HG02763 (cell line): ENCODE measurements at regions not wholly inside any gene's neighbourhood (a gene's known extent, or its start where the extent isn't known, plus 50 kb on each side); places are given as distances from the start of the nearest gene placed in this dataset.
"Not testable (repeated sequence)": the region's sequence is repeated elsewhere in the genome, so short reads cannot be mapped to it uniquely, and the experiment has no call there.

ENCODE experiments used
- ATAC-seq: cut with Tn5 transposase; IDR thresholded peaks from one replicate; pipeline ENCODE4 v1.9.1; 2021; ENCODE audit warnings: mild to moderate bottlenecking, moderate library complexity; ENCODE audit not compliant: unreplicated experiment

- ATAC-seq: no peak
These were observed 169.6 kb upstream of the RASSF8 start for GRCh38 chr12:25788707-25789442.

DNA sequence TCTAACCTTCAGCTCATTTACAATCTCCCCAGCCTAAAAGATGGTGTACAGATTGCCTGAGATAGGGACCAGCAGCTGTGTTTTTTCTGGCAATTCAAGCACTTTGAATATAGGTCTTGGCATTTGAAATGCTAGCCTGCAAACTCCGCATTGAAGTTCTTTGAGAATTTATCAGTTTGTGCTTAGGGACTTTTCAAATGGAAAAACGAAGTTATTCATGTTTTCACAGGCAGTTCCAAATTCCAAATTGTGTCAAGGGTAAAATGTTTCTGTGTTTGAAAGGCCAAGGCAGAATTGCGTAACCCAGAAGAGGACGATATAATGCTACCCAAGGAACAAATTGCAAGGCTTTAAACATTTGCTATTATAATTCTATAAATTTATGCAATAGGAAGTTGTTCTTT, 168.9 kb upstream of the RASSF8 start:
- no peak for ATAC-seq

GRCh38 chr12:25792031-25792430, 166.5 kb upstream of the RASSF8 start:
- no peak for ATAC-seq

DNA sequence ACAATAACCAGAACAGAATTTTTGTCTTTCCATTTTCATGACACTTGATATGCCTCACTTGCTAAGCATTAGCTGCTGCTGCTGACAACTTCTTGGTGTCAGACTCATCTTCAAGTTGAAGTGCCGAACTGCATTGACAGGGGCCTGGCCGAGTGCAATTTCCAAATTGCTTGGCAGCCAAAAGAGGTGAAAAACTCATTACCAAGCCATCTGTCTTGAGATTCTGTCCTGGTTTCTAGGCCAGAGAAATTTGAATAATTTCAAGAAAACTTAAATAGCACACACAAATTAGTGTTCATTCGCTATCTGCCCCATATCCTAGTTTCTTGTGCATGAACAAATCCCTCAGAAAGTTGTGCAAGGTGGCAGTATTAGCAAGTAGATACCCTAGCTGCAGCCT, 165.3 kb upstream of the RASSF8 start:
- ATAC-seq: no peak

- no peak for ATAC-seq
These were observed 163.9 kb upstream of the RASSF8 start for GRCh38 chr12:25794571-25794970.

DNA sequence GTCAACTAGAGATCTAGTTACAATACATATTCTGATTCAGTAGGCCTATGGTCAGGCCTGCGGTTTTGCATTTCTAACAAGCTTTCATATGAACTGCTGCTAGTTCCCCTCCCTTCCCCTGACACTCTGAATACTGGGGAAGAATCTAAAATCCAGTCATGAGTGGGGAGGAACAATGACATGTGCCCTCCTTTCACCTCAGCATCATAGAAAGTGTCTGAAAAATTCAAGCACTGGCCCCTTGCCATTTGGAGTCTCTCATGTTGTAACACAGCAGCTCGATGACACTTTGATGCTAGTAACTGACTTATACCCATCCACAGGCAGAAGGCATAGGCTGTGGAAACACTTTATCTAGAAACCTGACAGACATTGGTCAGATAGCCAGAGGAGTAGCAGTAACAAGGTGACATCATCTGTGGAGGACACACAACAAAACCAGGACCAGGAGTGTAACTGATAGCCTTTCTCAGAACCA, 161.9 kb upstream of the RASSF8 start:
- ATAC-seq: no peak

GRCh38 chr12:25797386-25797785, 161.1 kb upstream of the RASSF8 start:
- ATAC-seq: no peak

GRCh38 chr12:25797949-25798348, 160.5 kb upstream of the RASSF8 start:
- ATAC-seq: no peak

DNA sequence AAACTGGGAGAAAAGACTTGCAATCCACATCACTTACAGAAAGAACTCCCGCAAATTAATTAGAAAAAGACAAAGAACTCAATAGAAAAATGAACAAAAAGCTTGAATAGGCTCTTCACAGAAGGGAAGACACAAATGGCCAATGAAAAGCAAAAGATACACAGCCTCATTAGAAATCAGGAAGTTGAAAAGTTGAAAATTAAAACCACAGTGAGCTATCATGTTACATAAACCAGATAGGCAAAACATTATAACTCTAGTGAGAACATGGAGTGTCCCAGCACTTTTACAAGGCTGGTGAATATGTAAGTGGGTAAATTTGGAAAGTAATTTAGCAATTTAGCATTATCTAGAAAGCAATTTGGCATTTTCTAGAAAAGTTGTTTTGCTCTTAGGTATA, 158.4 kb upstream of the RASSF8 start:
- ATAC-seq: no peak

DNA sequence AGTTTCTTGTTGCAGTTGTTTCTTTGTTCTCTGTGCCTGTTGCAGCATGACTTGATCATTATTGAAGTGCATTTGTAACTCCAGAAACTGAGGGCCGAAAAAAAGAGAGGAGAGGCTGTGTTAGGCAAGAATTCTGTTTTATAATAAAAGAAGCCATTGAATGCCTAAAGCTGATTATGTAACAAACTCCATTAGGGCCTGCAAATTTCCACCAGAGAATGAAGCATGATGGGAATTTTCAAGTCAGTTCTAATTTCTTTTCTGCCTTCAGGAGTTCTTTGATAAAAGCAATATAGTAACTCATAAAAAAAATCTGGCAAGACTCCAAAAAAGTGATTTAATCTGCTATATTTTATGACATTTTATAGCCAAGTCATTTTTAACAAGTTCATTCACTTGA, 156.7 kb upstream of the RASSF8 start:
- no peak for ATAC-seq

- no peak for ATAC-seq
These were observed 156.3 kb upstream of the RASSF8 start for GRCh38 chr12:25802143-25802542.

DNA sequence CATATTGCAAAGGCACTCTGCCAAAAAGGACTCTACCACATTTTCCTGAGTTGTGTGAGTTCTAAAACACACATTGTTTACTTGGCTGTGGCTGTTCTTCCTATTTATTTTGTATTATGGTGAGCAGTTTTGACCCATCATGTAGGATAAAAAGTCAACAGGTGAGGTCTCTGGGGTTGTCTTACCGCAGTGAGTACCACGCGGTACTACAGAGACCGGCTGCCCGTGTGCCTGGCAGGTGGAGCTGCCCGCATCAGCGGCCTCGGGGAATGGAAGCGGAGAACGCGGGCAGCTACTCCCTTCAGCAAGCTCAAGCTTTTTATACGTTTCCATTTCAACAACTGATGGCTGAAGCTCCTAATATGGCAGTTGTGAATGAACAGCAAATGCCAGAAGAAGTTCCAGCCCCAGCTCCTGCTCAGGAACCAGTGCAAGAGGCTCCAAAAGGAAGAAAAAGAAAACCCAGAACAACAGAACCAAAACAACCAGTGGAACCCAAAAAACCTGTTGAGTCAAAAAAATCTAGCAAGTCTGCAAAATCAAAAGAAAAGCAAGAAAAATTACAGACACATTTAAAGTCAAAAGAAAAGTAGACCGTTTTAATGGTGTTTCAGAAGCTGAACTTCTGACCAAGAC, 155.3 kb upstream of the RASSF8 start:
- not testable (repeated sequence) for ATAC-seq

DNA sequence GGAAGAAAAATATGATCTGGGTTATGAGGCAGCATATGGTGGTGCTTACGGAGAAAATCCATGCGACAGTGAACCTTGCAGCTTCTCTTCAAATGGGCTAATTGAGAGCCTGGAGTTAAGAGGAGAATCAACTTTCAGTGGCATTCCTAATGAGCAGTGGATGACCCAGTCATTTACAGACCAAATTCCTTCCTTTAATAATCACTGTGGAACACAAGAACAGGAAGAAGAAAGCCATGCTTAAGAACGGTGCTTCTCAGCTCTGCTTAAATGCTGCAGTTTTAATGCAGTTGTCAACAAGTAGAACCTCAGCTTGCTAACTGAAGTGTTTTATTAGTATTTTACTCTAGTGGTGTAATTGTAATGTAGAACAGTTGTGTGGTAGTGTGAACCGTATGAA, 154.2 kb upstream of the RASSF8 start:
- not testable (repeated sequence) for ATAC-seq

- ATAC-seq: no peak
These were observed 152.2 kb upstream of the RASSF8 start for GRCh38 chr12:25806271-25806670.

GRCh38 chr12:25808604-25809003, 149.9 kb upstream of the RASSF8 start:
- ATAC-seq: no peak

GRCh38 chr12:25810683-25811082, 147.8 kb upstream of the RASSF8 start:
- ATAC-seq: no peak

DNA sequence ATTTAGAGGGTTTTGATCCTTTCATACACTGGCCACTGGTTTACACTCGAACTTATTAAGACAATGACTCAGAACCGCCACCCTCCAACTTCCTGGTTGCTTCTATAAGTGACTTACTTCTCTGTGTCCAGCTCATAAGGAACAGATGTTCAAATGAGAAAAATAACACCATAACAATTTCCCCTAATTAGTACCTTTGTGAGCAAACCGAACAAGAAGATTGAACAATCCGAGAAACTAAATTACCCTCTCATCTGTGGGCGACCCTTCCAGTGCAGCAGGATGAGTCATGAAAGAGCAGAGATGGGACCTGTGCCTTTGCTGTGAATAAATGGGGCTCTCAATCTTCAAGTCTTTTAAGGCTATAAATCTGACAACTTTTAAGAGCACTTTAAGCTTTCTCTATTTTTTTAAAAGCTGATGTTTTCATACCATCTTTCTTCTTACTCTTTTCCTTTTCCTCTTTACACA, 146.8 kb upstream of the RASSF8 start:
- ATAC-seq: no peak

GRCh38 chr12:25812295-25812694, 146.2 kb upstream of the RASSF8 start:
- no peak for ATAC-seq

GRCh38 chr12:25813843-25814242, 144.6 kb upstream of the RASSF8 start:
- no peak for ATAC-seq

DNA sequence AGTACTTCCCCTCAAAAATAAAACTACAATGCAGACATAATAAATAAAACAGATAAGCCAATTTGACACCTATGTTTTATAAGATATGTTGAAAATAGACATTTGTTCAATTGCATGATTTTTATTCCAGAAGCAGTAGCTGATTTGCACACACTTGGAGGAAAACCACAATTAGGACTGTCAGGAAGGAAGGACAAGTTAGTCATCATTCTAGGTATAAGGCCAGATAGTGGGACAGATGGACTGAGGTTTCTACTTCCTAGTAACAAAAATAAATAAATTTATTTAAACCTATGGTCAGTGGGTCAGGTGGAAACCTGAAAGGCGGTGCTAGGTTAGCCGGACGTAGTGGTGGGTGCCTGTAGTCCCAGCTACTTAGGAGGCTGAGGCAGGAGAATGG, 141.8 kb upstream of the RASSF8 start:
- no peak for ATAC-seq

DNA sequence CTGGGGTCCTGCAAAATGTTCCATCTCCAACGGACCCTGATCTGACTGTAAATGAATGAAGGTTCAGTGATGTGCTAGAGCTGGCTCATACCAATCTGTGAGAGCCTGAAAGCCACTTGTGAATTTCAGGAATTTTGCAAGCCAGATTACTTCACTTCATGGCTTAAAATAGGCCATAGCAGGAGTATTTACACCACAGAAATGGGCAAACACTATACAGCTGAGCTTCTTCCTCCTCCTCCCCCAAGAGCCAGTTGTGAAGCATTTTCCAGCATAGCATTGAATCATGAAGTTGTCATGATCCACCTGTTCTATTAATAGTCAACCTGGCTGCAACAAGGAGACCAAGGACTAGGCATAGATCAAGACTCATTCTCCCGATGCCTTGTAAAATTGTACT, 141.3 kb upstream of the RASSF8 start:
- no peak for ATAC-seq

DNA sequence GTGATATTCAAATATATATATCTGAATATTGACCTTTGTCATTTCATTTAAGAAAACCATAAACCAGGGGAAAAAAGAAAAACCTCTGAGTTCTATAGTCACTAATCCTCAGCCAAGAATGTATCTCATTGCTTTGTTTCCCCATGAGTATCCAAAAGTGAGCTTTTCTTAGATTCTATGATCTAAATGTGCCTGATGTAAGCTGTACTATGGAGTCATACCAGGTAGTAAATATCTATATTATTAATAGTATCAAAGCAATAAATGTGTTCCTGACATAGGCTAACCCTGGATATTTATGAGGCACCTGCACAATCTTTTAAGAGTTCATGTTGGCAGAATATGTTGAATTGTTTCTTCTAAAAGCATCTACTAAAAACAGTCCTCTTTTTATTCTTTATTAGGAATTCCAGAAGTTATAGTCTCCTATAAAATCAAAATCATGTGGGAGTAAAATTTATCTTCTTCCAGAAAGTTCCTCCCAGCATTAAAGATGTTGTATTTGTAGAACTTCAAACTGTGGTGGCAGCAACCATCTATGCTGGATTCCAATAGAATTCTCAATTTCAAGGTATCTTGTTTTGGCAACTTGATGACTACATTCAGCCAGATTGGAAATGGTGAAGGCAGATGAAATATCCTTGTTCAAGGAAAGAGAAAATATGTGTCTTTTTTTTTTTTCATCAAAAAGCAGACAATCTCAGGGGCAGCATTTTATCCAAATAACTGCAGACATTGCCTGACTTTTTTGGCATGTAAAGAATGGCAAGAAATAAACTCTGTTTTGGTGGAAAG, 139.7 kb upstream of the RASSF8 start:
- no peak for ATAC-seq
